H9 (cell line): ENCODE measurements at regions not wholly inside any gene's neighbourhood (a gene's known extent, or its start where the extent isn't known, plus 50 kb on each side); places are given as distances from the start of the nearest gene placed in this dataset.

Experiments used
- DNase-seq: peaks from one replicate; pipeline ENCODE4 v3.0.0-alpha.2; 2017
- H2AFZ ChIP-seq: one replicate; pipeline ENCODE4 v1.6.1; 2013; ENCODE audit warnings: mild to moderate bottlenecking, low read length, control low read depth, moderate library complexity
- H2AK5ac ChIP-seq: 2 replicates; pipeline ENCODE4 v1.6.1; 2013; ENCODE audit warnings: low read length, control low read depth, mixed read lengths; ENCODE audit not compliant: insufficient read length
- H2BK120ac ChIP-seq: one replicate; pipeline ENCODE4 v1.6.1; 2013; ENCODE audit warnings: low read depth, mild to moderate bottlenecking, low read length, control low read depth, inconsistent platforms; ENCODE audit not compliant: poor library complexity, severe bottlenecking
- H2BK12ac ChIP-seq: 2 replicates; pipeline ENCODE4 v1.6.1; 2013; ENCODE audit warnings: low read length, control low read depth, mixed read lengths, low read depth; ENCODE audit not compliant: insufficient read length
- H2BK15ac ChIP-seq: 2 replicates; pipeline ENCODE4 v1.6.1; 2013; ENCODE audit warnings: low read depth, low read length, control low read depth
- H2BK20ac ChIP-seq: one replicate; pipeline ENCODE4 v1.6.1; 2013; ENCODE audit warnings: low read depth, mild to moderate bottlenecking, low read length, control low read depth, inconsistent platforms; ENCODE audit not compliant: poor library complexity, severe bottlenecking
- H2BK5ac ChIP-seq: 2 replicates; pipeline ENCODE4 v1.6.1; 2013; ENCODE audit warnings: low read length, control low read depth, mixed read lengths; ENCODE audit not compliant: insufficient read length
- H3K14ac ChIP-seq: 2 replicates; pipeline ENCODE4 v1.6.1; 2013; ENCODE audit warnings: low read length, control low read depth; ENCODE audit not compliant: insufficient read depth
- H3K18ac ChIP-seq: 2 replicates; pipeline ENCODE4 v1.6.1; 2013; ENCODE audit warnings: low read depth, mild to moderate bottlenecking, mixed read lengths, low read length, control low read depth; ENCODE audit not compliant: insufficient read length
- H3K23ac ChIP-seq: 2 replicates; pipeline ENCODE4 v1.6.1; 2013; ENCODE audit warnings: low read length, control low read depth, mixed read lengths, low read depth; ENCODE audit not compliant: insufficient read length
- H3K23me2 ChIP-seq: 2 replicates; pipeline ENCODE4 v1.6.1; 2013; ENCODE audit warnings: low read depth, mild to moderate bottlenecking, mixed read lengths, low read length, control low read depth; ENCODE audit not compliant: insufficient read length, poor library complexity, severe bottlenecking
- H3K27ac ChIP-seq: 2 replicates; pipeline ENCODE4 v1.5.1; 2013; ENCODE audit warnings: low read length, control low read depth, mixed read lengths, low read depth; ENCODE audit not compliant: insufficient read length
- H3K27me3 ChIP-seq: 2 replicates; pipeline ENCODE4 v1.6.1; 2013; ENCODE audit warnings: low read length, control low read depth, inconsistent platforms; ENCODE audit not compliant: insufficient read depth
- H3K4ac ChIP-seq: 2 replicates; pipeline ENCODE4 v1.6.1; 2013; ENCODE audit warnings: low read depth, mild to moderate bottlenecking, control low read depth, inconsistent platforms, low read length, moderate library complexity
- H3K4me1 ChIP-seq: 2 replicates; pipeline ENCODE4 v1.6.1; 2013; ENCODE audit warnings: low read length, control low read depth, inconsistent platforms; ENCODE audit not compliant: insufficient read depth
- H3K4me2 ChIP-seq: 2 replicates; pipeline ENCODE4 v1.6.1; 2013; ENCODE audit warnings: low read length, control low read depth, mixed read lengths; ENCODE audit not compliant: insufficient read length, insufficient read depth
- H3K56ac ChIP-seq: 2 replicates; pipeline ENCODE4 v1.6.1; 2013; ENCODE audit warnings: low read depth, mild to moderate bottlenecking, mixed read lengths, low read length, control low read depth; ENCODE audit not compliant: insufficient read length
- H3K79me1 ChIP-seq: 2 replicates; pipeline ENCODE4 v1.6.1; 2013; ENCODE audit warnings: low read depth, mild to moderate bottlenecking, moderate library complexity, low read length, control low read depth, inconsistent platforms; ENCODE audit not compliant: insufficient read depth, poor library complexity, severe bottlenecking
- H3K79me2 ChIP-seq: 2 replicates; pipeline ENCODE4 v1.6.1; 2013; ENCODE audit warnings: low read length, control low read depth, inconsistent platforms; ENCODE audit not compliant: insufficient read depth
- H3K9ac ChIP-seq: 2 replicates; pipeline ENCODE4 v1.6.1; 2013; ENCODE audit warnings: low read length, control low read depth, mixed read lengths; ENCODE audit not compliant: insufficient read length; ENCODE audit errors: extremely low read depth
- H3K9me3 ChIP-seq: one replicate; pipeline ENCODE4 v1.6.1; 2013; ENCODE audit warnings: low read depth, low read length, inconsistent platforms; ENCODE audit not compliant: control insufficient read depth
- H3T11ph ChIP-seq: one replicate; pipeline ENCODE4 v1.6.1; 2013; ENCODE audit warnings: mild to moderate bottlenecking, low read length, control low read depth, inconsistent platforms
- H4K20me1 ChIP-seq: one replicate; pipeline ENCODE4 v1.6.1; 2013; ENCODE audit not compliant: control insufficient read depth, insufficient read length, insufficient read depth
- H4K5ac ChIP-seq: 2 replicates; pipeline ENCODE4 v1.6.1; 2013; ENCODE audit warnings: low read depth, mild to moderate bottlenecking, mixed read lengths, low read length, control low read depth; ENCODE audit not compliant: insufficient read length
- H4K8ac ChIP-seq: replicated peaks from 2 replicates; pipeline ENCODE4 v1.6.1; 2013; ENCODE audit warnings: low read length, control low read depth, mixed read lengths, low read depth; ENCODE audit not compliant: insufficient read length
- H4K91ac ChIP-seq: 2 replicates; pipeline ENCODE4 v1.6.1; 2013; ENCODE audit warnings: low read depth, mild to moderate bottlenecking, moderate library complexity, mixed read lengths, low read length, control low read depth; ENCODE audit not compliant: insufficient read length
- H3K27ac Mint-ChIP-seq, 3 experiments: 2 replicates in 2 of 3; 3 replicates in 1 of 3; pipeline ENCODE4 v1.8.0; 2020 to 2021; ENCODE audit warnings: mixed read lengths in 3 of 3, mild to moderate bottlenecking in 1 of 3, moderate library complexity in 1 of 3
- H3K27me3 Mint-ChIP-seq: 2 replicates; pipeline ENCODE4 v1.8.0; 2021; ENCODE audit warnings: low read depth, mild to moderate bottlenecking, moderate library complexity, mixed read lengths
- H3K36me3 Mint-ChIP-seq, 3 experiments: 2 replicates in 2 of 3; 3 replicates in 1 of 3; pipeline ENCODE4 v1.8.0; 2020 to 2021; ENCODE audit warnings: low read depth in 3 of 3, mixed read lengths in 3 of 3; ENCODE audit not compliant: insufficient read depth in 1 of 3
- H3K4me1 Mint-ChIP-seq, 2 experiments: 2 replicates each; pipeline ENCODE4 v1.8.0; 2020; ENCODE audit warnings: mixed read lengths in 2 of 2
- H3K4me3 Mint-ChIP-seq, 2 experiments: 2 replicates in 1 of 2; 3 replicates in 1 of 2; pipeline ENCODE4 v1.8.0; 2020 to 2021; ENCODE audit warnings: mild to moderate bottlenecking in 2 of 2, mixed read lengths in 2 of 2, moderate library complexity in 1 of 2
- H3K9me3 Mint-ChIP-seq, 2 experiments: 2 replicates in 1 of 2; 3 replicates in 1 of 2; pipeline ENCODE4 v1.8.0; 2020; ENCODE audit warnings: mild to moderate bottlenecking in 2 of 2, mixed read lengths in 2 of 2, moderate library complexity in 1 of 2
- WGBS: extraction: QIAGEN DNeasy Blood & Tissue Kit; methylation state at CpG from one replicate; pipeline ENCODE4 v1.1.7; 2013; ENCODE audit warnings: missing lambda C conversion rate, low lambda C conversion rate, mixed read lengths; ENCODE audit not compliant: insufficient read length; ENCODE audit errors: extremely low coverage; 5-methylcytosine and 5-hydroxymethylcytosine counted together
- TF ChIP-seq, protein P1 (sequence below): fragments of 200-600 bp; sonication (generic); conservative IDR thresholded peaks from 3 replicates; pipeline ENCODE4 v1.8.0; 2021; ENCODE audit warnings: antibody characterized with exemption, mild to moderate bottlenecking

DNA sequence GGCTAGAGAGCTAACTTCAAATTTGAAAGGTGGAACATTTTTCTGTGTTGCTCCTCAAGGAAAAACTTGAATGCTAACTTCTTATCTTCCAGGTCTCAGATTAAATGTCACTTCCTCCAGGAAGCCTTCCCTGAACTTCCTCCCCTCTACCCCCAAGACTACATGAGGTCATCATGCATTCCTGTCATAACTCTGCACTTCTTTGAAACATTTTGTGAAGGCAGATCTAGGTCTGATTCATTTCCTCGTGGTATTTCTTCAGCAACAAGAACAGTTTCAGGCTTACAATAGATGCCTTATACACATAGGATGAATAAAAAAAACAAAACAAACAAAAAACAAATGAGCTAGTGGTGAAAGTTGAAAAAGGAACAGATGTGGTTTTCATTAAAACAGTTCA lies 97.1 kb upstream of the SRRM4 start:
- no peak overlapping the region for H3K4ac ChIP-seq
- H3K27me3 ChIP-seq = no peaks in the 10 kb centered on the region
- H2BK20ac ChIP-seq = no peak overlapping the region
- no peak overlapping the region for H3K18ac ChIP-seq
- H2BK15ac ChIP-seq = no peak overlapping the region
- H3K36me3 Mint-ChIP-seq = no peaks in the 10 kb centered on the region
- no peak overlapping the region for H2AFZ ChIP-seq
- no peak overlapping the region for H2BK120ac ChIP-seq
- no peaks in the 10 kb centered on the region for H4K20me1 ChIP-seq
- no CpG with 5 or more reads among the region's 1 CpG for WGBS
- H3T11ph ChIP-seq = no peak overlapping the region
- no peaks in the 10 kb centered on the region for H3K79me2 ChIP-seq
- no peaks in the 10 kb centered on the region for H3K23me2 ChIP-seq
- no peak overlapping the region for H3K27ac Mint-ChIP-seq
- no peak overlapping the region for H3K56ac ChIP-seq
- peaks cover 9 to 12% of the 10 kb centered on the region in 2 experiments for H3K4me1 Mint-ChIP-seq
- no peaks in the 10 kb centered on the region for H3K79me1 ChIP-seq
- no peak overlapping the region for H4K91ac ChIP-seq
- H4K8ac ChIP-seq = no peak overlapping the region
- no peak overlapping the region for H4K5ac ChIP-seq
- H3K27me3 Mint-ChIP-seq = no peaks in the 10 kb centered on the region
- no peak overlapping the region for H3K9ac ChIP-seq
- H3K4me1 ChIP-seq = no peaks in the 10 kb centered on the region
- no peak overlapping the region for H3K23ac ChIP-seq
- DNase-seq = no peak
- TF ChIP-seq, protein P1, sequence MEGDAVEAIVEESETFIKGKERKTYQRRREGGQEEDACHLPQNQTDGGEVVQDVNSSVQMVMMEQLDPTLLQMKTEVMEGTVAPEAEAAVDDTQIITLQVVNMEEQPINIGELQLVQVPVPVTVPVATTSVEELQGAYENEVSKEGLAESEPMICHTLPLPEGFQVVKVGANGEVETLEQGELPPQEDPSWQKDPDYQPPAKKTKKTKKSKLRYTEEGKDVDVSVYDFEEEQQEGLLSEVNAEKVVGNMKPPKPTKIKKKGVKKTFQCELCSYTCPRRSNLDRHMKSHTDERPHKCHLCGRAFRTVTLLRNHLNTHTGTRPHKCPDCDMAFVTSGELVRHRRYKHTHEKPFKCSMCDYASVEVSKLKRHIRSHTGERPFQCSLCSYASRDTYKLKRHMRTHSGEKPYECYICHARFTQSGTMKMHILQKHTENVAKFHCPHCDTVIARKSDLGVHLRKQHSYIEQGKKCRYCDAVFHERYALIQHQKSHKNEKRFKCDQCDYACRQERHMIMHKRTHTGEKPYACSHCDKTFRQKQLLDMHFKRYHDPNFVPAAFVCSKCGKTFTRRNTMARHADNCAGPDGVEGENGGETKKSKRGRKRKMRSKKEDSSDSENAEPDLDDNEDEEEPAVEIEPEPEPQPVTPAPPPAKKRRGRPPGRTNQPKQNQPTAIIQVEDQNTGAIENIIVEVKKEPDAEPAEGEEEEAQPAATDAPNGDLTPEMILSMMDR = no peak
- no peak overlapping the region for H3K27ac ChIP-seq
- H2AK5ac ChIP-seq = no peak overlapping the region
- no peak overlapping the region for H2BK5ac ChIP-seq
- H3K4me2 ChIP-seq = no peak overlapping the region
- H3K9me3 Mint-ChIP-seq = no peaks in the 10 kb centered on the region
- no peak overlapping the region for H3K14ac ChIP-seq
- no peaks in the 10 kb centered on the region for H3K9me3 ChIP-seq
- H3K4me3 Mint-ChIP-seq = no peak overlapping the region
- no peak overlapping the region for H2BK12ac ChIP-seq
